ENCODE measurements at regions not wholly inside any gene's neighbourhood (a gene's known extent, or its start where the extent isn't known, plus 50 kb on each side); places are given as distances from the start of the nearest gene placed in this dataset.

- H3K4me3 ChIP-seq (ENCODE audit: low read depth, low read length), result no peak overlapping the region
- no peak for DNase-seq (ENCODE audit: low read depth)
- TF ChIP-seq, protein P1, sequence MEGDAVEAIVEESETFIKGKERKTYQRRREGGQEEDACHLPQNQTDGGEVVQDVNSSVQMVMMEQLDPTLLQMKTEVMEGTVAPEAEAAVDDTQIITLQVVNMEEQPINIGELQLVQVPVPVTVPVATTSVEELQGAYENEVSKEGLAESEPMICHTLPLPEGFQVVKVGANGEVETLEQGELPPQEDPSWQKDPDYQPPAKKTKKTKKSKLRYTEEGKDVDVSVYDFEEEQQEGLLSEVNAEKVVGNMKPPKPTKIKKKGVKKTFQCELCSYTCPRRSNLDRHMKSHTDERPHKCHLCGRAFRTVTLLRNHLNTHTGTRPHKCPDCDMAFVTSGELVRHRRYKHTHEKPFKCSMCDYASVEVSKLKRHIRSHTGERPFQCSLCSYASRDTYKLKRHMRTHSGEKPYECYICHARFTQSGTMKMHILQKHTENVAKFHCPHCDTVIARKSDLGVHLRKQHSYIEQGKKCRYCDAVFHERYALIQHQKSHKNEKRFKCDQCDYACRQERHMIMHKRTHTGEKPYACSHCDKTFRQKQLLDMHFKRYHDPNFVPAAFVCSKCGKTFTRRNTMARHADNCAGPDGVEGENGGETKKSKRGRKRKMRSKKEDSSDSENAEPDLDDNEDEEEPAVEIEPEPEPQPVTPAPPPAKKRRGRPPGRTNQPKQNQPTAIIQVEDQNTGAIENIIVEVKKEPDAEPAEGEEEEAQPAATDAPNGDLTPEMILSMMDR (IDR thresholded peaks at IDR 0.05; ENCODE audit: insufficient read depth, low read depth, low read length), result no peak
These were observed 262.7 kb upstream of the GADL1 start for GRCh38 chr3:31157047-31157694.

DNA sequence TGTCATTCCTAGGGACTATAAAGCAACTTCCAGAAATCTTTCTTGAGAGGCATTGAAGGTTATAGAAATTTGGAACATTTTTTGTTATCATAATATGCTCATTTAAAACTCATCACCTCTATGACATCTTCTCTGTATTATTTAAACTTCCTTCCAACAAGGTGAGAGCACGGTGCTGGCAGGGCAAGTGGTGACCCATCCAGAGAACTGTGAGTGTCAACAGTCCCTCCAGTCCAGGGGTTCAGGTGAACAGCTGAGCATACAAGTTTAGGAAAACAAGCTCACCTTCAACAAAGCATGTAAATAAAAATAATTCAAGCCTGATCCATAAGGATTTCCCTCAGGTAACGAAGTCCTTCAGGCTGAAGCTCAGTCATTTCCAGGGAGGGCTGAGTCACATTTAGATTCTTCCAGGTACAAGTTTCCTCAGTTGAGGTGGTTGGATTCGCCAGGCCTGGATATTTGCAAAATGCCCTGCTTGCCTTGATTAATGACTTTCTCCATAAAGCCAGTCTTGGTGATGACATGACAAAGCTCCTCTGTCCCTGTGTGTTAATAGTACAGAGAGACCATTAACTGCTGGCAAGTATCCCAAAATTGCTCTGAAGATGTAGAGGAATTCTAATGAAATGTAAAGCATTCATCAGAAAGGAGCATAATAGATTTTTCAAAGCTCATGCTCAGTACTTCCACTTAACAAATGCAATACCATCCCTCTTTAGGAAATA lies 263.6 kb upstream of the GADL1 start:
- DNase-seq (ENCODE audit: low read depth), result no peak
- no peak overlapping the region for H3K4me3 ChIP-seq (ENCODE audit: low read depth, low read length)
- TF ChIP-seq, protein P1 (IDR thresholded peaks at IDR 0.05; ENCODE audit: insufficient read depth, low read depth, low read length), result no peak

GRCh38 chr3:31159331-31160039 lies 265.0 kb upstream of the GADL1 start:
- no peak for DNase-seq (ENCODE audit: low read depth)
- no peak overlapping the region for H3K4me3 ChIP-seq (ENCODE audit: low read depth, low read length)
- TF ChIP-seq, protein P1 (IDR thresholded peaks at IDR 0.05; ENCODE audit: insufficient read depth, low read depth, low read length), result no peak

DNA sequence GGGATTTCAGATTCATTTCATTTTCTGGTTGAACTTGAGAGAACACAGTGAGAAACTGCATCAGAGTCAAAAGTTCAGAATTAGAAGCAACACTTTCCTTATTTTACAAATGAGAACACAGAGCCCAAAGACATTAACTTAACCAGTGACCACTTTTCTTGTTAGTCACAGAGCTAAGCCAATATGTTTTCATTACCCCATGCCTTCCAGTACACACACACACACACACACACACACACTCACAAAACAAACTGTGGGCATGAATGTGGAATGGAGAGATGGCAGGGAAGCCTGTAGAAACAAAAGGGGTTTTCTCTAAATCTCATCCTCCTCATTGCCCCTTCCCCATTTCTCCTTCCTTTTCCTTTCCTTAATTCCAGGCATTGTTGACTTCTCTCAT lies 267.4 kb upstream of the GADL1 start:
- TF ChIP-seq, protein P1 (IDR thresholded peaks at IDR 0.05; ENCODE audit: insufficient read depth, low read depth, low read length), result no peak
- no peak for DNase-seq (ENCODE audit: low read depth)
- no peak overlapping the region for H3K4me3 ChIP-seq (ENCODE audit: low read depth, low read length)

- no peak overlapping the region for H3K4me3 ChIP-seq (ENCODE audit: low read depth, low read length)
- TF ChIP-seq, protein P1 (IDR thresholded peaks at IDR 0.05; ENCODE audit: insufficient read depth, low read depth, low read length), result no peak
- no peak for DNase-seq (ENCODE audit: low read depth)
These were observed 269.9 kb upstream of the GADL1 start for GRCh38 chr3:31164381-31164780.

GRCh38 chr3:31165399-31165860 lies 271.0 kb upstream of the GADL1 start:
- TF ChIP-seq, protein P1 (IDR thresholded peaks at IDR 0.05; ENCODE audit: insufficient read depth, low read depth, low read length), result no peak
- DNase-seq (ENCODE audit: low read depth), result no peak
- no peak overlapping the region for H3K4me3 ChIP-seq (ENCODE audit: low read depth, low read length)
